ENCODE measurements at regions not wholly inside any gene's neighbourhood (a gene's known extent, or its start where the extent isn't known, plus 50 kb on each side); places are given as distances from the start of the nearest gene placed in this dataset.
A peak's percentile ranks its signal among the peaks of the same experiment; 100 is the strongest.

- no peak overlapping the region for H3K9ac ChIP-seq (ENCODE audit: insufficient read length, low read depth)
- TF ChIP-seq SUZ12 (IDR thresholded peaks at IDR 0.05; ENCODE audit: extremely low read depth, insufficient read depth, insufficient read length) (no peak), YY1 (IDR thresholded peaks at IDR 0.05; ENCODE audit: insufficient read depth, insufficient read length) (no peak), ZNF274 (IDR thresholded peaks at IDR 0.05; ENCODE audit: low read depth, low read length) (no peak)
- no peaks in the 10 kb centered on the region for H3K27me3 ChIP-seq (ENCODE audit: insufficient read depth, insufficient read length)
- no peaks in the 10 kb centered on the region for H3K4me1 ChIP-seq (ENCODE audit: insufficient read depth, insufficient read length)
- no peaks in the 10 kb centered on the region for H3K9me3 ChIP-seq (ENCODE audit: insufficient read depth, low read length)
- H3K36me3 ChIP-seq (ENCODE audit: insufficient read depth, insufficient read length, low read length), result no peaks in the 10 kb centered on the region
- H3K4me3 ChIP-seq (ENCODE audit: insufficient read length, low read depth), result no peak overlapping the region
- DNase-seq (ENCODE audit: low read depth, low spot score), result no peak
Observed at GRCh38 chrX:7242613-7243012, 94.7 kb upstream of the PUDP start.

GRCh38 chrX:7240929-7241328, 93.0 kb upstream of the PUDP start:
- H3K27me3 ChIP-seq (ENCODE audit: insufficient read depth, insufficient read length), result no peaks in the 10 kb centered on the region
- H3K36me3 ChIP-seq (ENCODE audit: insufficient read depth, insufficient read length, low read length), result no peaks in the 10 kb centered on the region
- TF ChIP-seq SUZ12 (IDR thresholded peaks at IDR 0.05; ENCODE audit: extremely low read depth, insufficient read depth, insufficient read length), result no peak
- no peak for TF ChIP-seq ZNF274 (IDR thresholded peaks at IDR 0.05; ENCODE audit: low read depth, low read length)
- no peak for TF ChIP-seq YY1 (IDR thresholded peaks at IDR 0.05; ENCODE audit: insufficient read depth, insufficient read length)
- H3K4me1 ChIP-seq (ENCODE audit: insufficient read depth, insufficient read length), result no peaks in the 10 kb centered on the region
- no peak for DNase-seq (ENCODE audit: low read depth, low spot score)
- H3K9ac ChIP-seq (ENCODE audit: insufficient read length, low read depth), result no peak overlapping the region
- no peaks in the 10 kb centered on the region for H3K9me3 ChIP-seq (ENCODE audit: insufficient read depth, low read length)
- no peak overlapping the region for H3K4me3 ChIP-seq (ENCODE audit: insufficient read length, low read depth)

DNA sequence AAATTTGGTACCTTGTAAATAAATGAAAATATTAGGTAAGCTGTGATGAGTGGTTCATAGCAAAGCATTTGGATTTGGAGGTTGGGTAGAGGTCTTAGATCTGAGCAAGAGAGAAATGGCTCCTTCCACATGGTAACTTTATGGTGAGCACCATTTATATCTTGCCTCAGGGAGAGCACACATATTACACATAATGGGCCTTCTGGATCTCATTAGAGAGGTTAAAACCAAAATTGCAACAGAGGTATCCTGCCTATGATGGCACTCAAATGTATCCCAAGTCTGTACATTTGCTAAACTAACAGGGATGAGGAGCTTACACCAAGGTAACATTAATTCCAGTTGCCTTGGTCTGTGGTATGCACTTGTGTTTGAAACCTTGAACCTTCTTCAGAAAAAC, 87.1 kb upstream of the PUDP start:
- no peaks in the 10 kb centered on the region for H3K36me3 ChIP-seq (ENCODE audit: insufficient read depth, insufficient read length, low read length)
- no peak overlapping the region for H3K9ac ChIP-seq (ENCODE audit: insufficient read length, low read depth)
- H3K4me1 ChIP-seq (ENCODE audit: insufficient read depth, insufficient read length), result peaks cover 2% of the 10 kb centered on the region
- no peak for TF ChIP-seq ZNF274 (IDR thresholded peaks at IDR 0.05; ENCODE audit: low read depth, low read length)
- TF ChIP-seq SUZ12 (IDR thresholded peaks at IDR 0.05; ENCODE audit: extremely low read depth, insufficient read depth, insufficient read length), result no peak
- TF ChIP-seq YY1 (IDR thresholded peaks at IDR 0.05; ENCODE audit: insufficient read depth, insufficient read length), result no peak
- no peak overlapping the region for H3K4me3 ChIP-seq (ENCODE audit: insufficient read length, low read depth)
- H3K9me3 ChIP-seq (ENCODE audit: insufficient read depth, low read length), result no peaks in the 10 kb centered on the region
- no peak for DNase-seq (ENCODE audit: low read depth, low spot score)
- no peaks in the 10 kb centered on the region for H3K27me3 ChIP-seq (ENCODE audit: insufficient read depth, insufficient read length)

DNA sequence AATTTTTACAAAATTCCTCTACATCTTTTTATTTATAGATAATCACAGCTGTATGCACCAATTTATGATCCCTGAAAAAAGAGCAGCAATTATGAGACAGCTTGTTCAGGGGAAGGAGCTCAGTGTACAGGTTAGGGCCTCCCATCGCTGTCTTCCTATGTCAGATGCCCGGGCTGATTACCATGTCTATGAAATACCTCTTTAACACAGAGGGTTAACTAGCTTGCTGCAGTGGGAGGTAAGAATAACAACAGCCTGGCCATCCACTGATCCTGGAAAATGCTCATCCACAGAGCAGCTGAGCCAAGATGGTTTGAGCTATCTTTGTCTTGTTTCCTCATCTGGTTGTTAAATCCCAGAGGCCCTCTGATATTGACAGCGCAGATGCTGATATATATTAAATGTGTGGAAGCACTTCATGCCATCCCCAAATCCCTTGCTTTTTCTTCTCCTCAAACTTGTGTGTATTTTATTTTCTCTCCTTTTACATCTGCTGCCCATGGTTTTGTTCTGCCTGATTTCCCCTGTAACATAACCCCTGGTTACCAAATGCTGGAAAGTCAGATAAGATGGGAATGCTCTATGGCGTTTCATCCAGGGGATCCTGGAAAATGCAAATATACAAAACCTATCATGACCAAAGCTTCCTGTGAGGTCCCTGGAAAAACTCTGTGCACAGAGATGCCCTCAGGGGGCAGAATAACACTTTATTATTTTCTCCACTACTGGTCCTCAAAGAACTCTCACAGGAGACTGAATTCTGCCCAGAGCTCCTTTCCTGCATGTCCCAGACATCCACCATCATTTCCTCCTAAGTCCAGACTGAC, 85.8 kb upstream of the PUDP start:
- H3K36me3 ChIP-seq (ENCODE audit: insufficient read depth, insufficient read length, low read length), result no peaks in the 10 kb centered on the region

DNA sequence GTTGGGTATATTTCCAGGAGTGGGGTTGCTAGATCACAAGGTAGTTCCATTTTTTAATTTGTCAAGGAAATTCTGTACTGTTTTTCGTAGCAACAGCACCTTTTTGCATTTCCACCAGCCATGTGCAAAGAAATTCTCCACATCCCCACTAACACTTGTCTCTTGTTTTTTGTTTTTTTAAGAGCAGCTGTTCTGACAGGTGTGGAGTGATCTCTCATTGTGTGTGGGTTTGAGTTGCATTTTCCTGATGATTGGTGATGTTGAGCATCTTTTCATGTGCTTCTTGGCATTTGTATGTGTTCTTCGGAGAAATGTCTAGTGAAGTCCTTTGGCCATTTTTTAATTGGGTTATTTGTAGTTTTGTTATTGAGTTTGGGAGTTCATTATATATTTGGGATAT, 80.3 kb upstream of the PUDP start:
- no peak for DNase-seq (ENCODE audit: low read depth, low spot score)
- H3K27me3 ChIP-seq (ENCODE audit: insufficient read depth, insufficient read length), result no peaks in the 10 kb centered on the region
- no peaks in the 10 kb centered on the region for H3K36me3 ChIP-seq (ENCODE audit: insufficient read depth, insufficient read length, low read length)
- TF ChIP-seq SUZ12 (IDR thresholded peaks at IDR 0.05; ENCODE audit: extremely low read depth, insufficient read depth, insufficient read length) (no peak), YY1 (IDR thresholded peaks at IDR 0.05; ENCODE audit: insufficient read depth, insufficient read length) (no peak), ZNF274 (IDR thresholded peaks at IDR 0.05; ENCODE audit: low read depth, low read length) (no peak)
- no peak overlapping the region for H3K9ac ChIP-seq (ENCODE audit: insufficient read length, low read depth)
- H3K9me3 ChIP-seq (ENCODE audit: insufficient read depth, low read length), result no peaks in the 10 kb centered on the region
- no peaks in the 10 kb centered on the region for H3K4me1 ChIP-seq (ENCODE audit: insufficient read depth, insufficient read length)
- no peak overlapping the region for H3K4me3 ChIP-seq (ENCODE audit: insufficient read length, low read depth)

More for the DNA sequence above, 85.8 kb upstream of the PUDP start:
- no peaks in the 10 kb centered on the region for H3K9me3 ChIP-seq (ENCODE audit: insufficient read depth, low read length)
- DNase-seq (ENCODE audit: low read depth, low spot score), result peak; percentile 9
- no peak overlapping the region for H3K4me3 ChIP-seq (ENCODE audit: insufficient read length, low read depth)
- no peak for TF ChIP-seq SUZ12 (IDR thresholded peaks at IDR 0.05; ENCODE audit: extremely low read depth, insufficient read depth, insufficient read length)
- TF ChIP-seq YY1 (IDR thresholded peaks at IDR 0.05; ENCODE audit: insufficient read depth, insufficient read length), result no peak
- TF ChIP-seq ZNF274 (IDR thresholded peaks at IDR 0.05; ENCODE audit: low read depth, low read length), result no peak
- H3K9ac ChIP-seq (ENCODE audit: insufficient read length, low read depth), result no peak overlapping the region
- no peaks in the 10 kb centered on the region for H3K27me3 ChIP-seq (ENCODE audit: insufficient read depth, insufficient read length)
- H3K4me1 ChIP-seq (ENCODE audit: insufficient read depth, insufficient read length), result peaks cover 2% of the 10 kb centered on the region

- Histone ChIP-seq H3K4me3 (ENCODE audit: insufficient read length, low read depth) (no peak overlapping the region), H3K36me3 (ENCODE audit: insufficient read depth, insufficient read length, low read length) (no peaks in the 10 kb centered on the region), H3K9ac (ENCODE audit: insufficient read length, low read depth) (no peak overlapping the region), H3K9me3 (ENCODE audit: insufficient read depth, low read length) (no peaks in the 10 kb centered on the region), H3K4me1 (ENCODE audit: insufficient read depth, insufficient read length) (no peaks in the 10 kb centered on the region), H3K27me3 (ENCODE audit: insufficient read depth, insufficient read length) (no peaks in the 10 kb centered on the region)
- TF ChIP-seq ZNF274 (IDR thresholded peaks at IDR 0.05; ENCODE audit: low read depth, low read length), result no peak
- no peak for TF ChIP-seq YY1 (IDR thresholded peaks at IDR 0.05; ENCODE audit: insufficient read depth, insufficient read length)
- TF ChIP-seq SUZ12 (IDR thresholded peaks at IDR 0.05; ENCODE audit: extremely low read depth, insufficient read depth, insufficient read length), result no peak
- DNase-seq (ENCODE audit: low read depth, low spot score), result no peak
Observed at GRCh38 chrX:7225338-7225737, 77.4 kb upstream of the PUDP start.

GRCh38 chrX:7223271-7223670, 75.3 kb upstream of the PUDP start:
- no peak for DNase-seq (ENCODE audit: low read depth, low spot score)
- Histone ChIP-seq H3K4me1 (ENCODE audit: insufficient read depth, insufficient read length) (no peaks in the 10 kb centered on the region), H3K27me3 (ENCODE audit: insufficient read depth, insufficient read length) (no peaks in the 10 kb centered on the region), H3K9ac (ENCODE audit: insufficient read length, low read depth) (no peak overlapping the region), H3K36me3 (ENCODE audit: insufficient read depth, insufficient read length, low read length) (no peaks in the 10 kb centered on the region), H3K9me3 (ENCODE audit: insufficient read depth, low read length) (no peaks in the 10 kb centered on the region), H3K4me3 (ENCODE audit: insufficient read length, low read depth) (no peak overlapping the region)
- no peak for TF ChIP-seq ZNF274 (IDR thresholded peaks at IDR 0.05; ENCODE audit: low read depth, low read length)
- no peak for TF ChIP-seq SUZ12 (IDR thresholded peaks at IDR 0.05; ENCODE audit: extremely low read depth, insufficient read depth, insufficient read length)
- TF ChIP-seq YY1 (IDR thresholded peaks at IDR 0.05; ENCODE audit: insufficient read depth, insufficient read length), result no peak
